Neuronal stem cell (in vitro differentiated cells): ENCODE measurements at regions not wholly inside any gene's neighbourhood (a gene's known extent, or its start where the extent isn't known, plus 50 kb on each side); places are given as distances from the start of the nearest gene placed in this dataset.

Experiments used
- DNase-seq: peaks from one replicate; pipeline ENCODE4 v3.0.0-alpha.2; 2013; ENCODE audit warnings: low spot score
- H2AFZ ChIP-seq: one replicate; pipeline ENCODE4 v1.6.1; 2013; ENCODE audit warnings: mild to moderate bottlenecking, low read length, inconsistent platforms
- H2AK5ac ChIP-seq: 2 replicates; pipeline ENCODE4 v1.6.1; 2013; ENCODE audit warnings: low read depth, mild to moderate bottlenecking, inconsistent platforms, low read length, moderate library complexity, mixed read lengths
- H2BK120ac ChIP-seq: 2 replicates; pipeline ENCODE4 v1.6.1; 2013; ENCODE audit warnings: low read depth, mild to moderate bottlenecking, inconsistent platforms, low read length, moderate library complexity, mixed read lengths
- H2BK12ac ChIP-seq: one replicate; pipeline ENCODE4 v1.6.1; 2013; ENCODE audit warnings: low read length, inconsistent platforms
- H2BK15ac ChIP-seq: 2 replicates; pipeline ENCODE4 v1.6.1; 2013; ENCODE audit warnings: mild to moderate bottlenecking, low read length, inconsistent platforms, mixed read lengths
- H2BK5ac ChIP-seq: one replicate; pipeline ENCODE4 v1.6.1; 2013; ENCODE audit warnings: inconsistent platforms, mild to moderate bottlenecking, low read length, moderate library complexity
- H3K14ac ChIP-seq: one replicate; pipeline ENCODE4 v1.6.1; 2013; ENCODE audit warnings: low read length, inconsistent platforms
- H3K18ac ChIP-seq: 2 replicates; pipeline ENCODE4 v1.6.1; 2013; ENCODE audit warnings: low read length, inconsistent platforms
- H3K23ac ChIP-seq: 2 replicates; pipeline ENCODE4 v1.6.1; 2013; ENCODE audit warnings: low read depth, mild to moderate bottlenecking, mixed read lengths, low read length, inconsistent platforms; ENCODE audit not compliant: poor library complexity
- H3K27ac ChIP-seq: replicated peaks from 3 replicates; pipeline ENCODE4 v1.5.1; 2013; ENCODE audit warnings: low read length, inconsistent platforms
- H3K27me3 ChIP-seq, 3 experiments: 2 replicates each; pipeline ENCODE4 v1.6.1; 2013; ENCODE audit warnings: low read length in 3 of 3, mild to moderate bottlenecking in 2 of 3, inconsistent platforms in 1 of 3, low read depth in 1 of 3, mixed read lengths in 1 of 3, moderate library complexity in 1 of 3; ENCODE audit not compliant: control insufficient read depth in 3 of 3, insufficient read depth in 3 of 3
- H3K36me3 ChIP-seq, 2 donors: replicated peaks in 1 of 2; 2 replicates each; pipeline ENCODE4 v1.6.1; 2013; ENCODE audit warnings: low read length in 2 of 2; ENCODE audit not compliant: control insufficient read depth in 2 of 2, insufficient read depth in 2 of 2
- H3K4ac ChIP-seq: 2 replicates; pipeline ENCODE4 v1.6.1; 2013; ENCODE audit warnings: inconsistent platforms, mild to moderate bottlenecking, low read length, moderate library complexity
- H3K4me1 ChIP-seq, 2 donors: 1 replicate in 1 of 2; 2 replicates in 1 of 2; pipeline ENCODE4 v1.6.1; 2013; ENCODE audit warnings: low read length in 2 of 2, low read depth in 1 of 2; ENCODE audit not compliant: control insufficient read depth in 2 of 2, insufficient read depth in 1 of 2
- H3K4me2 ChIP-seq: one replicate; pipeline ENCODE4 v1.6.1; 2013; ENCODE audit warnings: mild to moderate bottlenecking, low read length, inconsistent platforms; ENCODE audit not compliant: insufficient read depth, poor library complexity, severe bottlenecking
- H3K4me3 ChIP-seq, 2 donors: 2 replicates each; pipeline ENCODE4 v1.5.1; 2013; ENCODE audit warnings: low read length in 2 of 2, mild to moderate bottlenecking in 2 of 2, inconsistent platforms in 1 of 2, moderate library complexity in 1 of 2
- H3K79me1 ChIP-seq: one replicate; pipeline ENCODE4 v1.6.1; 2013; ENCODE audit warnings: low read depth, mild to moderate bottlenecking, inconsistent platforms, low read length, moderate library complexity
- H3K9ac ChIP-seq: one replicate; pipeline ENCODE4 v1.6.1; 2013; ENCODE audit warnings: mild to moderate bottlenecking, low read depth, low read length, inconsistent platforms; ENCODE audit not compliant: poor library complexity
- H3K9me3 ChIP-seq, 2 donors: replicated peaks in 1 of 2; 2 replicates each; pipeline versions ENCODE3 to v1.6.1; 2013; ENCODE audit warnings: low read length in 2 of 2, mild to moderate bottlenecking in 2 of 2, inconsistent platforms in 1 of 2, low read depth in 1 of 2, mixed read lengths in 1 of 2, moderate library complexity in 1 of 2; ENCODE audit not compliant: control insufficient read depth in 2 of 2, insufficient read depth in 1 of 2
- H4K8ac ChIP-seq: one replicate; pipeline ENCODE4 v1.6.1; 2013; ENCODE audit warnings: low read depth, mild to moderate bottlenecking, inconsistent platforms, low read length, moderate library complexity
- H4K91ac ChIP-seq: one replicate; pipeline ENCODE4 v1.6.1; 2013; ENCODE audit warnings: low read length, low read depth, mild to moderate bottlenecking, inconsistent platforms; ENCODE audit not compliant: poor library complexity
- WGBS, 2 donors: extraction: QIAGEN DNeasy Blood & Tissue Kit; methylation state at CpG; one replicate each; pipeline ENCODE4 v1.1.7; 2013; ENCODE audit warnings: missing lambda C conversion rate in 2 of 2, mixed read lengths in 1 of 2; ENCODE audit not compliant: insufficient read length in 2 of 2, insufficient replicate concordance in 1 of 2; ENCODE audit errors: extremely low coverage in 2 of 2; 5-methylcytosine and 5-hydroxymethylcytosine counted together

- Histone ChIP-seq H3K79me1 (no peaks in the 10 kb centered on the region), H3K4me1 (no peaks in the 10 kb centered on the region), H3K27me3 (no peaks in the 10 kb centered on the region), H3K4me3 (no peak overlapping the region), H3K9me3 (peaks cover 0 to 2% of the 10 kb centered on the region in 2 donors), H2BK120ac (no peak overlapping the region), H3K4me2 (no peak overlapping the region), H3K27ac (no peak overlapping the region), H4K8ac (no peak overlapping the region), H3K23ac (no peak overlapping the region), H2AFZ (no peak overlapping the region), H3K9ac (no peak overlapping the region), H2BK5ac (no peak overlapping the region), H3K14ac (no peak overlapping the region), H2AK5ac (no peak overlapping the region), H3K4ac (no peak overlapping the region), H4K91ac (no peak overlapping the region), H2BK12ac (no peak overlapping the region), H3K36me3 (no peaks in the 10 kb centered on the region), H2BK15ac (no peak overlapping the region), H3K18ac (no peak overlapping the region)
- DNase-seq: no peak
Measured at GRCh38 chr7:125830743-125831142, 901.1 kb upstream of the POT1 start.

GRCh38 chr7:125828153-125828700 lies 898.6 kb upstream of the POT1 start:
- no peak for DNase-seq

GRCh38 chr7:125823538-125823937 lies 893.9 kb upstream of the POT1 start:
- H3K27me3 ChIP-seq: no peaks in the 10 kb centered on the region
- no peak overlapping the region for H3K9ac ChIP-seq
- no peak overlapping the region for H3K27ac ChIP-seq
- DNase-seq: no peak
- H3K18ac ChIP-seq: no peak overlapping the region
- H4K91ac ChIP-seq: no peak overlapping the region
- H3K79me1 ChIP-seq: no peaks in the 10 kb centered on the region
- H2AK5ac ChIP-seq: no peak overlapping the region
- H4K8ac ChIP-seq: no peak overlapping the region
- no peaks in the 10 kb centered on the region for H3K36me3 ChIP-seq
- no peak overlapping the region for H3K4me3 ChIP-seq
- no peak overlapping the region for H3K4me2 ChIP-seq
- H3K4me1 ChIP-seq: no peaks in the 10 kb centered on the region
- no peak overlapping the region for H2AFZ ChIP-seq
- no peak overlapping the region for H2BK12ac ChIP-seq
- no peak overlapping the region for H3K14ac ChIP-seq
- no peak overlapping the region for H3K4ac ChIP-seq
- no peak overlapping the region for H2BK5ac ChIP-seq
- no peak overlapping the region for H3K23ac ChIP-seq
- no peaks in the 10 kb centered on the region for H3K9me3 ChIP-seq
- no peak overlapping the region for H2BK120ac ChIP-seq
- no peak overlapping the region for H2BK15ac ChIP-seq

More at GRCh38 chr7:125828153-125828700, 898.6 kb upstream of the POT1 start:
- Histone ChIP-seq H2BK15ac (no peak overlapping the region), H2BK120ac (no peak overlapping the region), H2BK5ac (no peak overlapping the region), H3K4me3 (no peak overlapping the region), H3K4ac (no peak overlapping the region), H3K4me2 (no peak overlapping the region), H4K8ac (no peak overlapping the region), H2AFZ (no peak overlapping the region), H3K23ac (no peak overlapping the region), H3K4me1 (no peaks in the 10 kb centered on the region), H3K27ac (no peak overlapping the region), H3K27me3 (no peaks in the 10 kb centered on the region), H3K9ac (no peak overlapping the region), H2BK12ac (no peak overlapping the region), H4K91ac (no peak overlapping the region), H3K36me3 (no peaks in the 10 kb centered on the region), H3K9me3 (peaks cover 0 to 2% of the 10 kb centered on the region in 2 donors), H2AK5ac (no peak overlapping the region), H3K14ac (no peak overlapping the region), H3K18ac (no peak overlapping the region), H3K79me1 (no peaks in the 10 kb centered on the region)
- no CpG with 5 or more reads among the region's 3 CpGs for WGBS, 2 donors

DNA sequence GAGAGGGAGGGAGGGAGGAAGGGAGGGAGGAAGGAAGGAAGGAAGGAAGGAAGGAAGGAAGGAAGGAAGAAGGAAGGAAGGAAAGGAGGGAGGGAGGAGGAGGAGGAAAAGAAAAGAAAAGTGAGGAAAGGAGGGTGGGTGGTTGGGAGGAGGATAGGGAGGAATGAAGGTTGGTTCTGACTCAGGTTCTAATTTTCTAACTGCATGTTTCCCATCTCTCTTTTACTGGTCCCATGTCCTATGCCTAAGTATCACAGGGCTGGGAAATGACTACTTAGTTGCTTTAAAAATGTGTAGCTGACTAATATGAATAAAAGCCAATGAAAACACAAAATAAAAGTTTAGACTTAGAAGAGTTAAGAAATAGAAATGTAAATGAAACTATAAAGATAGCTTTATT lies 890.9 kb upstream of the POT1 start:
- H3K23ac ChIP-seq: no peak overlapping the region
- H3K36me3 ChIP-seq: no peaks in the 10 kb centered on the region
- H3K27me3 ChIP-seq: no peaks in the 10 kb centered on the region
- H2AK5ac ChIP-seq: no peak overlapping the region
- no peak overlapping the region for H2BK12ac ChIP-seq
- H2AFZ ChIP-seq: no peak overlapping the region
- no peak overlapping the region for H3K4me3 ChIP-seq
- no peaks in the 10 kb centered on the region for H3K4me1 ChIP-seq
- H4K8ac ChIP-seq: no peak overlapping the region
- no peak overlapping the region for H3K9ac ChIP-seq
- DNase-seq: no peak
- no peak overlapping the region for H3K4me2 ChIP-seq
- H4K91ac ChIP-seq: no peak overlapping the region
- H3K27ac ChIP-seq: no peak overlapping the region
- H2BK15ac ChIP-seq: no peak overlapping the region
- H3K14ac ChIP-seq: no peak overlapping the region
- H3K18ac ChIP-seq: no peak overlapping the region
- no peak overlapping the region for H2BK120ac ChIP-seq
- no peak overlapping the region for H2BK5ac ChIP-seq
- no peaks in the 10 kb centered on the region for H3K79me1 ChIP-seq
- no peak overlapping the region for H3K4ac ChIP-seq
- no peaks in the 10 kb centered on the region for H3K9me3 ChIP-seq
